ENCODE measurements at regions not wholly inside any gene's neighbourhood (a gene's known extent, or its start where the extent isn't known, plus 50 kb on each side); places are given as distances from the start of the nearest gene placed in this dataset.

- no peak for DNase-seq (ENCODE audit: low read depth)
Measured at GRCh38 chr15:69628256-69629093, 175.9 kb downstream of the RPLP1 start.

- no peak for DNase-seq (ENCODE audit: low read depth)
Measured at GRCh38 chr15:69629631-69630161, 177.1 kb downstream of the RPLP1 start.

- DNase-seq (ENCODE audit: low read depth): no peak
Measured at GRCh38 chr15:69631005-69631404, 178.4 kb downstream of the RPLP1 start.

GRCh38 chr15:69631978-69632377 is 179.4 kb downstream of the RPLP1 start:
- DNase-seq (ENCODE audit: low read depth): no peak

- DNase-seq (ENCODE audit: low read depth): no peak
Measured at GRCh38 chr15:69634860-69635259, 182.2 kb downstream of the RPLP1 start.

- no peak for DNase-seq (ENCODE audit: low read depth)
Measured at GRCh38 chr15:69636169-69636915, 183.7 kb downstream of the RPLP1 start.

- no peak for DNase-seq (ENCODE audit: low read depth)
Measured at GRCh38 chr15:69637818-69638217, 185.2 kb downstream of the RPLP1 start.

- DNase-seq (ENCODE audit: low read depth): no peak
Measured at GRCh38 chr15:69643476-69643875, 190.9 kb downstream of the RPLP1 start.

- DNase-seq (ENCODE audit: low read depth): no peak
Measured at GRCh38 chr15:69643971-69644370, 191.4 kb downstream of the RPLP1 start.

- no peak for DNase-seq (ENCODE audit: low read depth)
Measured at GRCh38 chr15:69644876-69645275, 192.3 kb downstream of the RPLP1 start.

- no peak for DNase-seq (ENCODE audit: low read depth)
Measured at GRCh38 chr15:69647142-69647513, 194.5 kb downstream of the RPLP1 start.

GRCh38 chr15:69648212-69648611 is 195.6 kb downstream of the RPLP1 start:
- no peak for DNase-seq (ENCODE audit: low read depth)

GRCh38 chr15:69648775-69649735 is 196.4 kb downstream of the RPLP1 start:
- DNase-seq (ENCODE audit: low read depth): no peak

GRCh38 chr15:69652293-69652692 is 199.7 kb downstream of the RPLP1 start:
- DNase-seq (ENCODE audit: low read depth): no peak

- no peak for DNase-seq (ENCODE audit: low read depth)
Measured at GRCh38 chr15:69652751-69653305, 200.2 kb downstream of the RPLP1 start.

GRCh38 chr15:69653306-69653705 is 200.7 kb downstream of the RPLP1 start:
- no peak for DNase-seq (ENCODE audit: low read depth)

GRCh38 chr15:69653846-69654245 is 201.2 kb downstream of the RPLP1 start:
- DNase-seq (ENCODE audit: low read depth): no peak

GRCh38 chr15:69656271-69657030 is 203.8 kb downstream of the RPLP1 start:
- no peak for DNase-seq (ENCODE audit: low read depth)

GRCh38 chr15:69657626-69658025 is 205.0 kb downstream of the RPLP1 start:
- no peak for DNase-seq (ENCODE audit: low read depth)

- DNase-seq (ENCODE audit: low read depth): no peak
Measured at GRCh38 chr15:69658411-69658945, 205.9 kb downstream of the RPLP1 start.
